HG02981 (cell line): ENCODE measurements at regions not wholly inside any gene's neighbourhood (a gene's known extent, or its start where the extent isn't known, plus 50 kb on each side); places are given as distances from the start of the nearest gene placed in this dataset.

Source experiments
- ATAC-seq: cut with Tn5 transposase; IDR thresholded peaks from one replicate; pipeline ENCODE4 v1.9.1; 2021; ENCODE audit warnings: mild to moderate bottlenecking, moderate library complexity; ENCODE audit not compliant: unreplicated experiment

- ATAC-seq = no peak
Measured at GRCh38 chr6:154596701-154597100, 86.2 kb upstream of the CNKSR3 start.

- no peak for ATAC-seq
Measured at GRCh38 chr6:154598399-154598798, 87.9 kb upstream of the CNKSR3 start.

- ATAC-seq = no peak
Measured at GRCh38 chr6:154602296-154602695, 91.8 kb upstream of the CNKSR3 start.

- ATAC-seq = no peak
Measured at GRCh38 chr6:154602708-154603107, 92.2 kb upstream of the CNKSR3 start.

GRCh38 chr6:154604119-154604518 is 93.6 kb upstream of the CNKSR3 start:
- peak; percentile 20 for ATAC-seq

- ATAC-seq = peak; percentile 57
Measured at GRCh38 chr6:154605178-154605881, 94.8 kb upstream of the CNKSR3 start.

GRCh38 chr6:154605882-154606370 is 95.4 kb upstream of the CNKSR3 start:
- no peak for ATAC-seq

GRCh38 chr6:154606457-154606856 is 96.0 kb upstream of the CNKSR3 start:
- ATAC-seq = peak; percentile 60

GRCh38 chr6:154606860-154607259 is 96.4 kb upstream of the CNKSR3 start:
- no peak for ATAC-seq

- no peak for ATAC-seq
Measured at GRCh38 chr6:154611241-154611640, 100.8 kb upstream of the CNKSR3 start.

- no peak for ATAC-seq
Measured at GRCh38 chr6:154611847-154612246, 101.4 kb upstream of the CNKSR3 start.

GRCh38 chr6:154613137-154613676 is 102.7 kb upstream of the CNKSR3 start:
- no peak for ATAC-seq

GRCh38 chr6:154614101-154614500 is 103.6 kb upstream of the CNKSR3 start:
- ATAC-seq = no peak

- ATAC-seq = no peak
Measured at GRCh38 chr6:154614641-154615040, 104.2 kb upstream of the CNKSR3 start.

GRCh38 chr6:154615483-154616025 is 105.1 kb upstream of the CNKSR3 start:
- no peak for ATAC-seq

GRCh38 chr6:154617175-154617574 is 106.7 kb upstream of the CNKSR3 start:
- ATAC-seq = no peak

- ATAC-seq = no peak
Measured at GRCh38 chr6:154619146-154619545, 108.7 kb upstream of the CNKSR3 start.

GRCh38 chr6:154621686-154622085 is 111.2 kb upstream of the CNKSR3 start:
- no peak for ATAC-seq

GRCh38 chr6:154622618-154623336 is 110.4 kb upstream of the SCAF8 start:
- ATAC-seq = no peak

- ATAC-seq = no peak
Measured at GRCh38 chr6:154623391-154623790, 109.8 kb upstream of the SCAF8 start.

GRCh38 chr6:154624038-154624599 is 109.1 kb upstream of the SCAF8 start:
- ATAC-seq = no peak
